Fibroblast of villous mesenchyme (primary cell): ENCODE measurements at regions not wholly inside any gene's neighbourhood (a gene's known extent, or its start where the extent isn't known, plus 50 kb on each side); places are given as distances from the start of the nearest gene placed in this dataset.
"Not testable (repeated sequence)": the region's sequence is repeated elsewhere in the genome, so short reads cannot be mapped to it uniquely, and the experiment has no call there.

Experiments
- DNase-seq: peaks from one replicate; pipeline ENCODE4 v3.0.0-alpha.2; 2010; ENCODE audit warnings: low read depth
- H3K4me3 ChIP-seq: 2 replicates; pipeline ENCODE4 v1.5.1; 2011; ENCODE audit warnings: low read depth, mild to moderate bottlenecking, low read length
- CTCF ChIP-seq: IDR thresholded peaks from 2 replicates; pipeline ENCODE4 v1.5.1; 2012; ENCODE audit warnings: low read depth, mild to moderate bottlenecking, low read length; ENCODE audit not compliant: insufficient read depth

- H3K4me3 ChIP-seq, result no peak overlapping the region
- no peak for DNase-seq
- TF ChIP-seq CTCF, result no peak
Measured at GRCh38 chr11:90500922-90501568, 278.2 kb upstream of the CHORDC1 start.

DNA sequence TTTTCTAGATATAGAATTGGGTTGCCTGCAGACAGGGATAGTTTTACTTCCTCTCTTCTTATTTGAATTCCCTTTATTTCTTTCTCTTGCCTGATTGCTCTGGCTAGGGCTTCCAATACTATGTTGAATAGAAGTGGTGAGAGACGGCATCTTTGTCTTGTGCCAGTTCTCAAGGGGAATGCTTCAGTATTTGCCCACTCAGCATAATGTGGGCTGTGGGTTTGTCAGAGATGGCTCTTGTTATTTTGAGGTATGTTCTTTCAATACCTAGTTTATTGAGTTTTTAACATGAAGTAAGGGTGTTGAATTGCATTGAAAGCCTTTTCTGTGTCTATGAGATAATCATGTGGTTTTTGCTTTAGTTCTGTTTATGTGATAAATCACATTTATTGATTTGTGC is 273.9 kb upstream of the CHORDC1 start:
- no peak for TF ChIP-seq CTCF
- DNase-seq, result no peak
- no peak overlapping the region for H3K4me3 ChIP-seq

DNA sequence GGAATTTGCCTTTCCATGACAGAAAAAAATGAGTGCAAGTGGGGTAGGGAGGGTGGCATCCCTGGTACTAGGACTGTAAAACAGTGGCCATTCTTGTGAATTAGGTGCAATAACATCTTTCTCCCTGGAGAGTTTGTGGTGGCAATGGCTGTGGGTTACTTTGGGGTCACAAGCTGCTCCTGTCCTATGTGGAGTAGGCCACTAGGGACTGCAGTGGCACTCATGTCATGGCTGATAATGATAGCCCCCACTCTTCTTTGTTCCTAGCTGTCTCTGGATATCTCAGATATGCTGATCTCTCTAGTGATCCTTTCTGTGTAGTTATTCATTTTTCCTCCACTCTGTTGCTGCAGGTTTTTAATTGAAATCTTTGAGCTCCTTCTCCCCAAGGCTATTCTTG is 270.5 kb upstream of the CHORDC1 start:
- TF ChIP-seq CTCF, result no peak
- no peak overlapping the region for H3K4me3 ChIP-seq
- DNase-seq, result no peak

DNA sequence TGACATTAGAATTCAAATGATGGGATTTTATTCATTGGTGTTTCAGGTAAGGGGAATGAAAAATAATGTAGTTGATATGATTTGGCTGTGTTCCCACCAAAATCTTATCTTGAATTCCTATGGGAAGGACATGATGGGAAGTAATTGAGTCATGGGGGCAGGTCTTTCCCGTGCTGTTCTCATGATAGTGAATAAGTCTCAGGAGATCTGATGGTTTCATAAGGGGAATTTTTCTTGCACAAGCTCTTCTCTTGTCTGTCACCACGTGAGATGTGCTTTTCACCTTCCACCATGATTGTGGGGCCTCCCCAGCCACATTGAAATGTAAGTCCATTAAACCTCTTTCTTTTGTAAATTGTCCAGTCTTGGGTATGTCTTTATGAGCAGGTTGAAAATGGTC is 268.6 kb upstream of the CHORDC1 start:
- no peak for DNase-seq
- no peak overlapping the region for H3K4me3 ChIP-seq
- no peak for TF ChIP-seq CTCF

DNA sequence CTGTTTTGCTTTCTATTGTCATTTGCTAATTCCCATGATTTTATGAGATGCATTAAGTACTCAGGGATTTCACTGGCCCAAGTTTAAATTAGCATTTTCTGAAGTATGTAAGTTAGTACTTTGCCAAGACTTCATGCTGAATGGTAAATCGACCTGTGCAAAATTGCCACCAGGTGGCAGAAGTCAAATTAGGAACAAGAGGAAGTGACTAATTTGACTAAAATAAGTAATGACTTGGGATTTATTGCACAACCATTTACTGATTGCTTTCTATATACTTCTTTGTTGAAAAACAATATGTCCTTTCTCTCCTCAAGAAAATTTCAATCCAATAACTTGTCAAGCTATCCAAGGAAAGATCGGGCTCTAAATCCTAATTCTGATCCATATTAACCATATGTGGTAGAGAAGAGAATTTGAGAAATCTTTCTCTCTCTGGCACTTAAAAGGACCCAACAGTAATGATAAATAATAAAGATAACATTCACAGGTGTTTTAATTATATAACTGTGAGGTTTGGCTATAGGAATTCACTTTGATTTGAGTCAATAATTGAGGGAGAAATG is 253.7 kb upstream of the CHORDC1 start:
- peak; percentile 30 for TF ChIP-seq CTCF
- H3K4me3 ChIP-seq, result no peak overlapping the region
- peak; percentile 11 for DNase-seq

DNA sequence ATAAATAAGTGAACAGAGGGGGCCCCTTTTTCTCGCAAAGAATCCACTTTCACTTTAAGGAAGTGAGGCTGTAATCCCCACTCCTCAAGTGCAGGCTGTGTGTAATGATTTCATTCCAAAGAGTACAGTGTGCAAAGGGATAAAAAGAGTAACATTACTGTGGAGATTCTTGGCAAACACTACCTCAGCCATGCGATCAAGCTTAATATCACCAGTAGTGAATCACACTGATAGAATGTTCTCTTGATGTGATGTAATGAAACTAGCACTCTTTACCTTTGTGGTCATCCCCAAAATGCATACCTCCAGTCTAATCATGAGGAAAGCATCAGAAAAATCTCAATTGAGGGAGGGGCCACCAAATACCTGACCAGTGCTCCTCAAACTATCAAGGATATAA is 246.1 kb upstream of the CHORDC1 start:
- no peak for TF ChIP-seq CTCF
- no peak overlapping the region for H3K4me3 ChIP-seq
- no peak for DNase-seq

DNA sequence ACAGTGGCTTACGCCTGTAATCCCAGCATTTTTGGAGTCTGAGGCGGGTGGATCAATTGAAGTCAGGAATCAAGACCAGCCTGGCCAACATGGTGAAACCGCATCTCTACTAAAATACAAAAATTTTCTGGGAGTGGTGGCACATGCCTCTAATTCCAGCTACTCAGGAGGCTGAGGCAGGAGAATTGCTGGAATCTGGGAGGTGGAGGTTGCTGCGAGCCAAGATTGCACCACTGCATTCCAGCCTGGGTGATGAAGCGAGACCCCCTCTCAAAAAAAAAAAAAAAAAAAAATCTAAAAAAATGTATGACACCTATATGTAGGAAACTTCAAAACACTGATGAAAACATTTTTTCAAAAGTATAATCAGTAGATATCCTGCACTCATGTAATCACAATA is 242.7 kb upstream of the CHORDC1 start:
- no peak for TF ChIP-seq CTCF
- H3K4me3 ChIP-seq, result no peak overlapping the region
- no peak for DNase-seq

DNA sequence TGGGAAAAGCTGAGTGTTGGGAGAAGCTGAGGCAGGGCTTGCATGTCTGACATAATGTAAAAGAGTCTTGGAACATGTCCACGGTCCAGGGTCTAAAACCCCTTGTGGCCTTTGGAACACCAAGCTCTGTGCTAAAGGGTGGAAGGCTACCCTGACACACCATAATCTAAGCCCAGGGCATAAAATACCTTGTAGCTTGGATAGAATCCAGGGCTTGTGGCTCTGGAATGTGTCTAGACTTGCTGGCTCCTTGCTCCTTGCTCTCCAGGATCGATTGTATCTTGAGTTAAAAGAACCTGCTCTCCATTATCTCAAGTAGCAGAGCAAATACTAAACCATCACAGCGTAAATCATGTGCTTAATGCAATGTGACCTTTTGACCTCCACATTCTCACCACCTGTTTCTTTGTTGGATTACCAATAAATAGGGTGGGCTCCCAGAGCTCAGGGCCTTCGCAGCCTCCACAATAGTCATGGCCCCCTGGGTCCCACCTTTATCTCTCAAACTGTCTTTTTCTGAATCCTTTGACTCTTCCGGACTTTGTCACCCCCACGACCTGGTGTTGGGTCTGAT is 232.6 kb upstream of the CHORDC1 start:
- not testable (repeated sequence) for DNase-seq

More for the DNA sequence above, 232.6 kb upstream of the CHORDC1 start:
- H3K4me3 ChIP-seq, result not testable (repeated sequence)
